Epidermal melanocyte (primary cell): ENCODE measurements at regions not wholly inside any gene's neighbourhood (a gene's known extent, or its start where the extent isn't known, plus 50 kb on each side); places are given as distances from the start of the nearest gene placed in this dataset.

ENCODE experiments used
- DNase-seq: peaks from one replicate; pipeline ENCODE4 v3.0.0; 2011; ENCODE audit warnings: low spot score; ENCODE audit not compliant: insufficient read length

GRCh38 chr2:107364361-107364950 lies 462.2 kb upstream of the RGPD4 start:
- no peak for DNase-seq

DNA sequence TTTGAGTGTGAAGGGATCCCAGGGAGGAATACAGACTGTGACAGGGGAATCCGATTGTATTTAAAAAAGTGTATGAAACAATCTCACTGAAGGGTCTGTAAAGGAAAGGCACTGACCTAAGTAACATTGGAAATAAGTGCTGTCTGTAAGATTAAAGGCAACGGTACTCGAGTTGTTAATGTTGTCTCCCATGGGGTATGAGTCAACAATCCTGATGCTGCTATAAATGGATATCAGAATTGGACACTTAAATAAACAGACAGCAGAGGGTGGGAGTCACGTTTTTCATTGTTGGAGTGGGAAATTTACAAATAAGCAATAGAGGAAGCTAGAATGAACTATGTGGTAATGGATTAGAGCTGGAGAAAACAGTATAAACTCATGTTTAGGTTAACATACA lies 452.4 kb upstream of the RGPD4 start:
- no peak for DNase-seq

- no peak for DNase-seq
Observed at GRCh38 chr2:107376909-107377308, 449.8 kb upstream of the RGPD4 start.

DNA sequence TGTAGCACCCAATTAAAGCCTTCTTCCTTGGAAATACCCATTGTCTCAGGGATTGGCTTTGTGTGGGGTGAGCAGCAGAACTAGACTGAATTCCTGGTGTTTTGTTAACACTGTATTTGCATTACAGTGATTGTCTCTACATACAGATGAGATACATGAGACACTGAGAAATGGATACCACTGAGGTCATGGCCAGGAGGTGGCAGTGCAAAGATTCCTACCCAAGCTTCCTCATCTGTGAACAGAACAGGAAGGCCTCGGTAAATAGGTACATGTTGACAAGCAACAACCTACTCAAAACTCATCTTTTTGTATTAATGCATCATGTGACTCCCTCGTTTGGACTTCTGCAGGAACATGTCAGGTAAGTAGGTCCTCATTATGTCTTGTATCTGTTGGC lies 445.8 kb upstream of the RGPD4 start:
- no peak for DNase-seq

GRCh38 chr2:107383691-107384090 lies 443.0 kb upstream of the RGPD4 start:
- DNase-seq: no peak

DNA sequence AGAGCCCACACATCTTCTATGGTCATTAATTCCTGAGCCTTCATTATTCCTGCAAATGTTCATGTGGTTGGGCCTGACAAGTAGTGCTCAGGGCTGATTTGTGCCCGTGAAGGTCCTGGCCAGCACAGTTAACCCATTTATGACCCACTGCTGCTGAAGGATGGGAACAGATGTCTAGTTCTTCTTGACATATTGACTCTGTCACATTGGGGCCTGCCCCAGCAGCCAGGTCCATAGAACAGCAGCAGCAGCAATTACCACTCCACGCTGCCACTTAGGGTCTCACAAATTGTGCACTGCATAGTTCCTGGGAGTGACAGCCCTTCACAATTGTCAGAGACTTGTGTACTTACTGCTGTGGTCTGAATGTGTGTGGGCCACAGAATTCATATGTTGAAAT lies 442.3 kb upstream of the RGPD4 start:
- DNase-seq: no peak

- DNase-seq: no peak
Observed at GRCh38 chr2:107385921-107386320, 440.8 kb upstream of the RGPD4 start.

DNA sequence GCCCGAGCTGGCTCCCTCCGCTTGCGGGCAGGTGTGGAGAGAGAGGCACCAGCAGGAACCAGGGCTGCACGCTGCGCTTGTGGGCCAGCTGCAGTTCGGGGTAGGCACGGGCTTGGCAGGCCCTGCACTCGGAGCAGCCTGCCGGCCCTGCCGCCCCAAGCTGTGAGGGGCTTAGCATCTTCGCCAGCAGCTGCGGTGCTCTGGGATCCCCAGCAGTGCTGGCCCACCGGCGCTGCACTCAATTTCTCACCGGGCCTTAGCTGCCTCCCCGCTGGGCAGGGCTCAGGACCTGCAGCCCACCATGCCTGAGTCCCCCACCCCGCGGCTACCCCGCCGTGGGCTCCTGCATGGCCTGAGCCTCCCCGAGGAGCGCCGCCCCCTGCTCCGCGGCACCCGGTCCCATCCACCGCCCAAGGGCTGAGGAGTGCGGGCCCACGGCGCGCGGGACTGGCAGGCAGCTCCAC lies 434.4 kb upstream of the RGPD4 start:
- DNase-seq: no peak

GRCh38 chr2:107393516-107393915 lies 433.2 kb upstream of the RGPD4 start:
- DNase-seq: no peak

DNA sequence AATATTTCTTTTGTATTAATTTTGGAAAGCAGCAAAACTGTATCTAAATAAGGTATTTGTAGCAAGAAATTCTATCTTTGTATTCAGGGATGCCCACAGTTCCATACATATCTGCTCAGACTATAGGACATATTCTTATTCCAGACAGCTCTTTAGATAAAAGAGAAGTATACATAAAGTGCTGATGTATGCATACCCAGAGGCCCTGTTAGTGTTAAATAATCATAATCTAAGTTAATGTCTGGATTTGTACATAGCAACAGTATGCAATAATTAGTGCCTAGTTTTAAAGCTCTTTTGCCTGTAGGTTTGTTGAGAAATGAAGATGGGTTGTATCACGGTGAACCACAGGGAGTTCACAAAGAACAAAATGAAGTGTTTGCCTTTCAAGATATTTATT lies 428.0 kb upstream of the RGPD4 start:
- DNase-seq: no peak

GRCh38 chr2:107402330-107402729 lies 424.4 kb upstream of the RGPD4 start:
- DNase-seq: no peak

- no peak for DNase-seq
Observed at GRCh38 chr2:107405261-107405660, 421.4 kb upstream of the RGPD4 start.

- no peak for DNase-seq
Observed at GRCh38 chr2:107407017-107407416, 419.7 kb upstream of the RGPD4 start.

DNA sequence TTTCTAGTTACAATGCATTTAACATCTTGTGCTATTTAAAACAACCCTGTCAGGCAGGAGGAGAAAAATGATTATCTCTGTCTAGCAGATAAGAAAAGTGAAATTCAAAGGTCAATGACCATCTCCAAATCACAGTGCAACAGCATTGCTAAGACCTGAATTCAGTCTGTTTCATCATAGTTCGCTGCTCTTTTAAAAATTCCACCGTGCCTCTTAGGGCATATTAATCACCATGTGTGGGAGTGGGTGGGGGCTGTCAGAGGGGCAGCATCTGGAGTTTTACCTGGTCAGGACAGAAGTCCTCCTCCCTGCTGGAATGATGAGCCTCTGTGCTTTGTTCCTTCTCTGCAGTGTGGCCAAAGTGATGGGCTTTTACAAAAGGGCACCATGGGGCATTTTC lies 418.7 kb upstream of the RGPD4 start:
- no peak for DNase-seq

DNA sequence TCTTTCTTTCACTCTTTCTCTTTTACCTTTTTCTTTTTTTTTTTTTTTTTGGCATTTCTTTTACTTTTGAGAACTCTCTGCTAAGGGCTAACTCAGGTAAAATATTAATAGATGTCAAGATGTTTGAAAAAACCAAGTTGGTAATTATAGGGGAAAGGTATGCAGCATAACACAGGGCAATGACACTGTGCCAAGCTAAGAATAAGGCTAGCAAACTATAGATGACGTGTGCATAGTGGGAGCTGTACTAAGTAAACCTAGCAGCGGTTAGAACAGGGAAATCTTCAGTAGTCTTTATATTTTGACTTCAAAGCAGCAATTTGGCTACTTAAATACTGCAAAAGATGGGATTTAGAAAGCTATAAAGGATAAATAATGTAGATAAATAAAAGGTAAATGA lies 415.4 kb upstream of the RGPD4 start:
- no peak for DNase-seq

DNA sequence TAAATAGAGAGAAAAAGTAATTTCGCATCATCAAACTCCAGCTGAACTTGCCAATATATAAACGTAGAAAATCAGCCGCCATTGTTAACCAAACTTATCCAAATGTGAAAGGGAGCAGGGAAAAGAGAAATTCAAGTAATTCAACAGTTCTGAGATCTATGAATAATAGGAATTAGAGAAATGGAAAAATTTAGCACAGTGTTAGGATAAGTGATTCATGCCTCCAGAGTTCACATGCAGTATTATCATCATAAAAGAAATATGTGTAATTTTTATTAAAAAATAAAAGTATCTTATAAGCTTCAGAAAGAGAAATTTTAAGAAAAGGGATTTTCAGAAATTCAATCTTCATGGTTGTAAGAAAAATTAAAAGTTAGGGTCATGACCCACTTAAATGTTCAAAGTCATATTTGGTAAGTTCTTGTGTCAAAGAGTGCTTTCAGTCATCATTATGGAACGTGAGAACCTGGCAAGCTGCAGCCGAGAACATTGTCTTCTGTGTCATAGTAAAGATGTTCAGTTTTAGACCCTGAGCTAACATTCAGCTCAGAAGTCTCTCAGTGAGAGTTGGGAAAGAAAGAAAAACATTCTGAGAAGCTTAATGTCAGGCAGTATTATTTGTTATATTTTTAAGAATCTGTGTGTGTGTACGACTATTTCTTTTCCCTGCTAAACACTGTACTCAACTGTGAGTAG lies 414.3 kb upstream of the RGPD4 start:
- DNase-seq: no peak

GRCh38 chr2:107412981-107413380 lies 413.7 kb upstream of the RGPD4 start:
- DNase-seq: no peak

DNA sequence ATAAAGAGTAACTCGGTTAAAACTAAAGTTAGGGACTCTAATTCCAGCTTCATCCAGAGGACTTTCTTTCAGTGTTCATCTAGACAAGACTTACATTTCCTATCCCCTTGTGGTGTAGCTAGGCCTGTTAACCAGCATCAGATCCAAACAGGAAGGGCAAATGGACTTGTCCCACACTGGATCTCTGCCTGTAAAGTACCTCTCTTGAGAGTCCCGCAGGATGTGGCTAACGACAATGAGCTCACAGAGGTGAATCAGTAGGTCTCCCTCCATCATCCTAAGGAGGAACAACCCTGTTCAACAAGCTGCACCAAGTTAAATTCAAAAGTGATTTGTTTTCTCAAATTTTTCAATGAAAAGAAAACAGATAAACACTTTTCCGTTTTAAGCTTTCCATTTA lies 412.3 kb upstream of the RGPD4 start:
- no peak for DNase-seq

DNA sequence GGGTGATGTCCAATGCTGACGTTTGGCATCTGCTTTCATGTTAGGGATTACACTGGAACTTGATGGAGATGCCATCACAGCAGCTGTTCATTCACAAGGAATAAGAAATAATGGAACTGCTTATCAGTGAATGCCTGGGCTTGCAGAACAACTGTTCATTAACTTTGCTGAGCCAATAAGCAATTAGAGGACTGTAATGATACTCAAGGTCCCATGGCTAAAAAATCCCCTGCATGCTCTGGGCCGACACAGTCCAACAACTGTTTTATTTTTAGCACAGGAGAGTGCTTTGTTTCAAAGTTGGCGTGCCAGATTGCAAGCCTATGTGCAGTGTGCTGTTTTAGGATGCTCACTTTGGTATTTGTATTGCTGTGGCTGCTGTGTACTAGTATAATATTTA lies 408.0 kb upstream of the RGPD4 start:
- no peak for DNase-seq

DNA sequence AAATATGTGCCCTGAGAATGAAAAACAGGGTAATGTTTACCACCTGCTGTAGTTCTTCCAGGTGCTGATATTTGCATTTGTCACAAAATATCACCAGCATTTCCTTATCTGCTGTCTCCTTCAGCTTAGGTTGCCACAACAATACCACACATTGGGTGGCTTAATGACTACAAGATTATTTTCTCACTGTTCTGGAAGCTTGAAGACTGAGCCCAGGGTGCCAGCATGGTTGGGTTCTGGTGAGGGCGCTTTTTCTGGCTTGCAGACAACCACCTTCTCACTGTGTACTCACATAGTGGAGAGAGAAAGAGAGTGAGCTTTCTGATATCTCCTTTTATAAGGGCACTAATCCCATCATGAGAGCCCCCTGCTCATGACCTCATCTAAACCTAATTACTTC lies 407.5 kb upstream of the RGPD4 start:
- DNase-seq: no peak

DNA sequence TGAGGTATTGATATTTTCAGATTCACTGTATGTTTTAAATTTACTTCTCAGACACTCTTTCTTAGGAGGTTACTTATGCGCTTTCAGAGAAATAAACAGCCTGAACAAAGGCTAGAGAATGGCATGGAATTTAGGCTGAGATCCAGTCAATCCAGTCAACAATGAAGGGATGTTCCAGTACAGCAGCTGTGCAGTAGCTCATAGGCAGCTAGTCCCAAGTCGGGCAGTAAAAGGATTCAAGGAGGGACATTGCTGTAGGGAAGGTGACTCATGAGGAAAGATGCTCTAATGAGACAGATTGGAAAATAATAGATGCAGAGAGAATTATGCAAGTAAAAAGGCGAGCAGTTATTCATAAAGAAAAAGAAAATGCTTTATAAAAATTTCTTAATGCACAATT lies 397.9 kb upstream of the RGPD4 start:
- no peak for DNase-seq

- no peak for DNase-seq
Observed at GRCh38 chr2:107430006-107430405, 396.7 kb upstream of the RGPD4 start.

- DNase-seq: no peak
Observed at GRCh38 chr2:107430596-107431266, 396.0 kb upstream of the RGPD4 start.
